ENCODE measurements at regions not wholly inside any gene's neighbourhood (a gene's known extent, or its start where the extent isn't known, plus 50 kb on each side); places are given as distances from the start of the nearest gene placed in this dataset.

DNA sequence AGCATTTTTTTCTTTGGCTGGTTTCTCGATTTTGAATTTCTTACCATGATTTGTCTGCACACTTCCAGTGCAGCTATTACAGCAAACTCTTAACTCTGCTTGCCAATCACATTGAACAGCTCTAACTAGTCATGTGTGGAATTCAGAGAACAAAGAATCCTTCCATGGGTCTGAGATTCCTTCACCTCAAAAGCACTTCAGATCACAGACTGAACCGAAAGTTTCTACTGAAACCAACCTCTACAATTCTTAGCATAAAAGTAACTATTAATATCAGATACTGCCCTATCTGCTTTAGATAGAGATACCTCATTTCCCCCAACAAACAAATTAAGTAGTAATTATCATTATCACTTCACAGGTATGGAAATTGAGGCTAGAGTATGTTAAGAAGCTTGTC lies 56.5 kb upstream of the SP4 start:
- ChIA-PET CTCF (no interaction called here), POLR2A (no interaction called here)
- Histone ChIP-seq H3K4me1 (ENCODE audit: control insufficient read depth, insufficient read depth, low read length) (peaks cover 7% of the 10 kb centered on the region; the same call in 1 of the 2 replicates), H3K27ac (ENCODE audit: extremely low read depth, low read depth, low read length) (no peak overlapping the region), H3K9me3 (ENCODE audit: control insufficient read depth, insufficient read depth, low read depth, low read length) (no peaks in the 10 kb centered on the region), H3K36me3 (ENCODE audit: control insufficient read depth in 2 of 2, insufficient read depth in 1 of 2, low read length in 2 of 2) (no peaks in the 10 kb centered on the region), H3K4me3 (ENCODE audit: low read depth, low read length) (no peak overlapping the region)
- TF ChIP-seq, protein P1, sequence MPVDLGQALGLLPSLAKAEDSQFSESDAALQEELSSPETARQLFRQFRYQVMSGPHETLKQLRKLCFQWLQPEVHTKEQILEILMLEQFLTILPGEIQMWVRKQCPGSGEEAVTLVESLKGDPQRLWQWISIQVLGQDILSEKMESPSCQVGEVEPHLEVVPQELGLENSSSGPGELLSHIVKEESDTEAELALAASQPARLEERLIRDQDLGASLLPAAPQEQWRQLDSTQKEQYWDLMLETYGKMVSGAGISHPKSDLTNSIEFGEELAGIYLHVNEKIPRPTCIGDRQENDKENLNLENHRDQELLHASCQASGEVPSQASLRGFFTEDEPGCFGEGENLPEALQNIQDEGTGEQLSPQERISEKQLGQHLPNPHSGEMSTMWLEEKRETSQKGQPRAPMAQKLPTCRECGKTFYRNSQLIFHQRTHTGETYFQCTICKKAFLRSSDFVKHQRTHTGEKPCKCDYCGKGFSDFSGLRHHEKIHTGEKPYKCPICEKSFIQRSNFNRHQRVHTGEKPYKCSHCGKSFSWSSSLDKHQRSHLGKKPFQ (tag by site-specific recombination; IDR thresholded peaks at IDR 0.05), result no peak
- TF ChIP-seq SCRT1 (tag by site-specific recombination; IDR thresholded peaks at IDR 0.05; ENCODE audit: borderline replicate concordance), result no peak

DNA sequence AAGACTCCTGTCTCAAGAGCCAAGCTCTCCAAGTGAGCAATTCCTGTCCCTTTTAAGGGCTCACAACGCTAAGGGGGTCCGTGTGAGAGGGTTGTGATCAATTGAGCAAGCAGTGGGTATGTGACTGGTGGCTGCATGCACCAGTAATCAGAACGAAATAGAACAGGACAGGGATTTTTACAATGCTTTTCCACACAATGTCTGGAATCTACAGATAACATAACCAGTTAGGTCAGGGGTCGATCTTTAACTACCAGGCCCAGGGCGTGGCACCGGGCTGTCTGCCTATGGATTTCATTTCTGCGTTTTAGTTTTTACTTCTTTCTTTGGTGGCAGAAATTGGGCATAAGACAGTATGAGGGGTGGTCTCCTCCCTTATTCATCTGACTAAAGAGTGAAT lies 54.9 kb upstream of the SP4 start:
- Histone ChIP-seq H3K4me3 (ENCODE audit: low read depth, low read length) (no peak overlapping the region), H3K36me3 (ENCODE audit: control insufficient read depth in 2 of 2, insufficient read depth in 1 of 2, low read length in 2 of 2) (no peaks in the 10 kb centered on the region), H3K9me3 (ENCODE audit: control insufficient read depth, insufficient read depth, low read depth, low read length) (no peaks in the 10 kb centered on the region), H3K4me1 (ENCODE audit: control insufficient read depth, insufficient read depth, low read length) (peaks cover 3% of the 10 kb centered on the region; the same call in 1 of the 2 replicates), H3K27ac (ENCODE audit: extremely low read depth, low read depth, low read length) (no peak overlapping the region)
- ChIA-PET POLR2A (no interaction called here), CTCF (no interaction called here)
- TF ChIP-seq OVOL3 (tag by site-specific recombination; IDR thresholded peaks at IDR 0.05) (no peak), ZNF629 (tag by site-specific recombination; IDR thresholded peaks at IDR 0.05) (no peak), ZNF138 (tag by site-specific recombination; IDR thresholded peaks at IDR 0.05; ENCODE audit: borderline replicate concordance) (no peak), ZNF37A (tag by site-specific recombination; IDR thresholded peaks at IDR 0.05) (no peak), TCF7L2 (IDR thresholded peaks at IDR 0.05; ENCODE audit: borderline replicate concordance, low read depth, low read length) (no peak), ZNF48 (tag by site-specific recombination; IDR thresholded peaks at IDR 0.05) (no peak), KLF16 (tag by site-specific recombination; IDR thresholded peaks at IDR 0.05) (no peak)
- TF ChIP-seq, protein P2, sequence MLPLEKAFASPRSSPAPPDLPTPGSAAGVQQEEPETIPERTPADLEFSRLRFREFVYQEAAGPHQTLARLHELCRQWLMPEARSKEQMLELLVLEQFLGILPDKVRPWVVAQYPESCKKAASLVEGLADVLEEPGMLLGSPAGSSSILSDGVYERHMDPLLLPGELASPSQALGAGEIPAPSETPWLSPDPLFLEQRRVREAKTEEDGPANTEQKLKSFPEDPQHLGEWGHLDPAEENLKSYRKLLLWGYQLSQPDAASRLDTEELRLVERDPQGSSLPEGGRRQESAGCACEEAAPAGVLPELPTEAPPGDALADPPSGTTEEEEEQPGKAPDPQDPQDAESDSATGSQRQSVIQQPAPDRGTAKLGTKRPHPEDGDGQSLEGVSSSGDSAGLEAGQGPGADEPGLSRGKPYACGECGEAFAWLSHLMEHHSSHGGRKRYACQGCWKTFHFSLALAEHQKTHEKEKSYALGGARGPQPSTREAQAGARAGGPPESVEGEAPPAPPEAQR (tag by site-specific recombination; IDR thresholded peaks at IDR 0.05), result no peak
- TF ChIP-seq, protein P3, sequence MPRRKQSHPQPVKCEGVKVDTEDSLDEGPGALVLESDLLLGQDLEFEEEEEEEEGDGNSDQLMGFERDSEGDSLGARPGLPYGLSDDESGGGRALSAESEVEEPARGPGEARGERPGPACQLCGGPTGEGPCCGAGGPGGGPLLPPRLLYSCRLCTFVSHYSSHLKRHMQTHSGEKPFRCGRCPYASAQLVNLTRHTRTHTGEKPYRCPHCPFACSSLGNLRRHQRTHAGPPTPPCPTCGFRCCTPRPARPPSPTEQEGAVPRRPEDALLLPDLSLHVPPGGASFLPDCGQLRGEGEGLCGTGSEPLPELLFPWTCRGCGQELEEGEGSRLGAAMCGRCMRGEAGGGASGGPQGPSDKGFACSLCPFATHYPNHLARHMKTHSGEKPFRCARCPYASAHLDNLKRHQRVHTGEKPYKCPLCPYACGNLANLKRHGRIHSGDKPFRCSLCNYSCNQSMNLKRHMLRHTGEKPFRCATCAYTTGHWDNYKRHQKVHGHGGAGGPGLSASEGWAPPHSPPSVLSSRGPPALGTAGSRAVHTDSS (tag by site-specific recombination; IDR thresholded peaks at IDR 0.05), result no peak

DNA sequence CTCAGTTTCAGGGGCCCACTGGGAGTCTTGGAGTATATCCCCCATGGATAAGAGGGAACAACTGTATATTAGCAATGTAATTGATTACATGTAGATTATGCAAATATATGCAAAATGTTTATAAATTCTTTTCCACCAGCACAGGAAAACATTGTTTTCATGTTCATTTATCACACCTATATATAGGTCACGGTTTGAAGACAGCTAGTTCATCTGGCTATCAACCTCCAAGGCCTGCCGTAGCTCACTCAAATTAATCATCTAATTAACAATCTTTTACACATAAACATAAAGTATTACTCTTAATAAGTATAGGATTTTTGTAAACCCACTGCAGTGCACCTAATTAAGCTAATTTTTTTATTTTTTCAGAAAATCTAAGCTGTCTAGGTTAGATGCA lies 53.7 kb upstream of the SP4 start:
- H3K4me1 ChIP-seq (ENCODE audit: control insufficient read depth, insufficient read depth, low read length), result peaks cover 3% of the 10 kb centered on the region; the same call in 1 of the 2 replicates
- ChIA-PET POLR2A (no interaction called here), CTCF (no interaction called here)
- no peak overlapping the region for H3K4me3 ChIP-seq (ENCODE audit: low read depth, low read length)
- H3K27ac ChIP-seq (ENCODE audit: extremely low read depth, low read depth, low read length), result no peak overlapping the region
- no peaks in the 10 kb centered on the region for H3K36me3 ChIP-seq (ENCODE audit: control insufficient read depth in 2 of 2, insufficient read depth in 1 of 2, low read length in 2 of 2)
- no peaks in the 10 kb centered on the region for H3K9me3 ChIP-seq (ENCODE audit: control insufficient read depth, insufficient read depth, low read depth, low read length)
- TF ChIP-seq HOXD13 (CRISPR knock-in tag; IDR thresholded peaks at IDR 0.05; ENCODE audit: borderline replicate concordance) (no peak), ZNF366 (tag by site-specific recombination; conservative IDR thresholded peaks at IDR 0.05) (no peak), SP2 (tag by site-specific recombination; IDR thresholded peaks at IDR 0.05) (no peak), ZXDB (tag by site-specific recombination; IDR thresholded peaks at IDR 0.05) (no peak), ZNF48 (tag by site-specific recombination; IDR thresholded peaks at IDR 0.05) (no peak)

DNA sequence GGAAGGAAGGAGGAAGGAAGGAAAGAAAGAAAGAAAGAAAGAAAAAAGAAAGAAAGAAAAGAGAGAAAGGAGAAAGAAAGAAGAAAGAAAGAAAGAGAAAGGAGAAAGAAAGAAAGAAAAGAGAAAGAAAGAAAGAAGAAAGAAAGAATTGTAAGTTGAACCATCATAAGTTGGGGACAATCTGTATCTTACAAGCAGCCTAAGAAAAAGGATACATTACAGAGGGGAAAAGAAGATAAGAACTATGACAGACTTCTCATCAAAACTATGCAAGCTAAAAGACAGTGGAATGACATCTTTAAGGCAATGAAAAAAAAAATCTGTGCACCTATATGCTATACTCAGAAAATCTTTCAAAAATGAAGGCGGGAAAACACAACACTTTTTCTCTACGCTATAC lies 50.3 kb upstream of the SP4 start:
- Histone ChIP-seq H3K4me3 (ENCODE audit: low read depth, low read length) (no peak overlapping the region), H3K27ac (ENCODE audit: extremely low read depth, low read depth, low read length) (no peak overlapping the region), H3K36me3 (ENCODE audit: control insufficient read depth in 2 of 2, insufficient read depth in 1 of 2, low read length in 2 of 2) (no peaks in the 10 kb centered on the region), H3K4me1 (ENCODE audit: control insufficient read depth, insufficient read depth, low read length) (no peaks in the 10 kb centered on the region), H3K9me3 (ENCODE audit: control insufficient read depth, insufficient read depth, low read depth, low read length) (no peaks in the 10 kb centered on the region)
- ChIA-PET POLR2A (no interaction called here), CTCF (no interaction called here)
- TF ChIP-seq, protein P4, sequence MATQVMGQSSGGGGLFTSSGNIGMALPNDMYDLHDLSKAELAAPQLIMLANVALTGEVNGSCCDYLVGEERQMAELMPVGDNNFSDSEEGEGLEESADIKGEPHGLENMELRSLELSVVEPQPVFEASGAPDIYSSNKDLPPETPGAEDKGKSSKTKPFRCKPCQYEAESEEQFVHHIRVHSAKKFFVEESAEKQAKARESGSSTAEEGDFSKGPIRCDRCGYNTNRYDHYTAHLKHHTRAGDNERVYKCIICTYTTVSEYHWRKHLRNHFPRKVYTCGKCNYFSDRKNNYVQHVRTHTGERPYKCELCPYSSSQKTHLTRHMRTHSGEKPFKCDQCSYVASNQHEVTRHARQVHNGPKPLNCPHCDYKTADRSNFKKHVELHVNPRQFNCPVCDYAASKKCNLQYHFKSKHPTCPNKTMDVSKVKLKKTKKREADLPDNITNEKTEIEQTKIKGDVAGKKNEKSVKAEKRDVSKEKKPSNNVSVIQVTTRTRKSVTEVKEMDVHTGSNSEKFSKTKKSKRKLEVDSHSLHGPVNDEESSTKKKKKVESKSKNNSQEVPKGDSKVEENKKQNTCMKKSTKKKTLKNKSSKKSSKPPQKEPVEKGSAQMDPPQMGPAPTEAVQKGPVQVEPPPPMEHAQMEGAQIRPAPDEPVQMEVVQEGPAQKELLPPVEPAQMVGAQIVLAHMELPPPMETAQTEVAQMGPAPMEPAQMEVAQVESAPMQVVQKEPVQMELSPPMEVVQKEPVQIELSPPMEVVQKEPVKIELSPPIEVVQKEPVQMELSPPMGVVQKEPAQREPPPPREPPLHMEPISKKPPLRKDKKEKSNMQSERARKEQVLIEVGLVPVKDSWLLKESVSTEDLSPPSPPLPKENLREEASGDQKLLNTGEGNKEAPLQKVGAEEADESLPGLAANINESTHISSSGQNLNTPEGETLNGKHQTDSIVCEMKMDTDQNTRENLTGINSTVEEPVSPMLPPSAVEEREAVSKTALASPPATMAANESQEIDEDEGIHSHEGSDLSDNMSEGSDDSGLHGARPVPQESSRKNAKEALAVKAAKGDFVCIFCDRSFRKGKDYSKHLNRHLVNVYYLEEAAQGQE (tag by site-specific recombination; IDR thresholded peaks at IDR 0.05), result no peak
- TF ChIP-seq ZNF768 (tag by site-specific recombination; IDR thresholded peaks at IDR 0.05) (no peak), ZNF473 (tag by site-specific recombination; IDR thresholded peaks at IDR 0.05) (no peak), PRDM1 (tag by site-specific recombination; IDR thresholded peaks at IDR 0.05) (peak; percentile 31; the same call in 1 of the 2 replicates), RBAK (tag by site-specific recombination; IDR thresholded peaks at IDR 0.05) (no peak)

Measured in HEK293 (cell line).